SKM-1 (cell line): ENCODE measurements at regions not wholly inside any gene's neighbourhood (a gene's known extent, or its start where the extent isn't known, plus 50 kb on each side); places are given as distances from the start of the nearest gene placed in this dataset.

Source experiments
- DNase-seq: peaks from one replicate; lab custom pipeline; 2025; ENCODE audit not compliant: unreplicated experiment; lab: John Stamatoyannopoulos, UW

- DNase-seq: no peak
Measured at GRCh38 chr9:88658311-88658822, 123.4 kb downstream of the NXNL2 start.

- DNase-seq: no peak
Measured at GRCh38 chr9:88659126-88659525, 124.1 kb downstream of the NXNL2 start.

GRCh38 chr9:88660611-88661010 lies 125.6 kb downstream of the NXNL2 start:
- no peak for DNase-seq

GRCh38 chr9:88661759-88662158 lies 126.8 kb downstream of the NXNL2 start:
- no peak for DNase-seq

- no peak for DNase-seq
Measured at GRCh38 chr9:88663771-88664419, 128.9 kb downstream of the NXNL2 start.

GRCh38 chr9:88664773-88665172 lies 129.8 kb downstream of the NXNL2 start:
- no peak for DNase-seq

GRCh38 chr9:88672874-88673689 lies 138.1 kb downstream of the NXNL2 start:
- DNase-seq: no peak

GRCh38 chr9:88673886-88674285 lies 138.9 kb downstream of the NXNL2 start:
- no peak for DNase-seq

- DNase-seq: no peak
Measured at GRCh38 chr9:88676644-88677043, 141.7 kb downstream of the NXNL2 start.

GRCh38 chr9:88678008-88678407 lies 143.0 kb downstream of the NXNL2 start:
- DNase-seq: no peak

GRCh38 chr9:88678431-88678830 lies 143.5 kb downstream of the NXNL2 start:
- DNase-seq: no peak

- no peak for DNase-seq
Measured at GRCh38 chr9:88680041-88680440, 145.1 kb downstream of the NXNL2 start.

GRCh38 chr9:88680505-88681160 lies 145.7 kb downstream of the NXNL2 start:
- DNase-seq: no peak

GRCh38 chr9:88681434-88681833 lies 146.5 kb downstream of the NXNL2 start:
- no peak for DNase-seq

GRCh38 chr9:88682431-88682831 lies 147.5 kb downstream of the NXNL2 start:
- no peak for DNase-seq

- no peak for DNase-seq
Measured at GRCh38 chr9:88684046-88684445, 149.1 kb downstream of the NXNL2 start.

- no peak for DNase-seq
Measured at GRCh38 chr9:88684845-88685244, 149.9 kb downstream of the NXNL2 start.

GRCh38 chr9:88685966-88686365 lies 151.0 kb downstream of the NXNL2 start:
- DNase-seq: no peak

GRCh38 chr9:88689509-88690298 lies 154.7 kb downstream of the NXNL2 start:
- DNase-seq: no peak

GRCh38 chr9:88690628-88691027 lies 155.7 kb downstream of the NXNL2 start:
- no peak for DNase-seq

- DNase-seq: no peak
Measured at GRCh38 chr9:88691091-88691490, 156.1 kb downstream of the NXNL2 start.
